HCT116 (cell line): ENCODE measurements at regions not wholly inside any gene's neighbourhood (a gene's known extent, or its start where the extent isn't known, plus 50 kb on each side); places are given as distances from the start of the nearest gene placed in this dataset.

Source experiments
- CTCF ChIP-seq, 3 experiments: fragments of 200-600 bp in 1 of 3; sonication (generic) in 1 of 3; IDR thresholded peaks in 2 of 3; conservative IDR thresholded peaks in 1 of 3; 2 replicates each; pipeline ENCODE4 v1.5.1; 2012 to 2017; ENCODE audit warnings: low read depth in 2 of 3, low read length in 2 of 3, antibody characterized with exemption in 1 of 3, borderline replicate concordance in 1 of 3, control low read depth in 1 of 3, mild to moderate bottlenecking in 1 of 3, mixed read lengths in 1 of 3, mixed run types in 1 of 3, moderate library complexity in 1 of 3; ENCODE audit not compliant: insufficient read depth in 1 of 3
- JUND ChIP-seq: IDR thresholded peaks from 2 replicates; pipeline ENCODE4 v1.6.1; 2012
- POLR2A ChIP-seq: IDR thresholded peaks from 2 replicates; pipeline ENCODE4 v1.7.0; 2011; ENCODE audit warnings: borderline replicate concordance; ENCODE audit not compliant: insufficient read depth, insufficient read length; ENCODE audit errors: extremely low read depth
- POLR2AphosphoS5 ChIP-seq: IDR thresholded peaks from 2 replicates; pipeline ENCODE4 v1.6.1; 2011; ENCODE audit warnings: mild to moderate bottlenecking, low read depth, low read length, moderate library complexity
- SP1 ChIP-seq: IDR thresholded peaks from 2 replicates; pipeline ENCODE4 v1.6.1; 2012; ENCODE audit warnings: low read depth
- YY1 ChIP-seq: IDR thresholded peaks from 2 replicates; pipeline ENCODE4 v1.6.1; 2011; ENCODE audit warnings: low read length, low read depth, moderate library complexity, mild to moderate bottlenecking; ENCODE audit not compliant: insufficient replicate concordance; ENCODE audit errors: extremely low read depth
- ZBTB33 ChIP-seq: IDR thresholded peaks from 2 replicates; pipeline ENCODE4 v1.6.1; 2011; ENCODE audit warnings: mild to moderate bottlenecking, low read length, moderate library complexity; ENCODE audit not compliant: insufficient replicate concordance; ENCODE audit errors: extremely low read depth

- TF ChIP-seq CTCF (IDR thresholded peaks at IDR 0.05 in 2 of 3, conservative IDR thresholded peaks at IDR 0.05 in 1 of 3; ENCODE audit: borderline replicate concordance in 1 of 3, insufficient read depth in 1 of 3, low read depth in 2 of 3, low read length in 2 of 3), result no peak
- TF ChIP-seq YY1, result no peak
- TF ChIP-seq ZBTB33, result no peak
- TF ChIP-seq POLR2AphosphoS5, result no peak
- no peak for TF ChIP-seq POLR2A
- no peak for TF ChIP-seq JUND
- TF ChIP-seq SP1, result no peak
Observed at GRCh38 chr11:116388146-116388545, 384.6 kb downstream of the BUD13 start.
